A673 (cell line): ENCODE measurements at regions not wholly inside any gene's neighbourhood (a gene's known extent, or its start where the extent isn't known, plus 50 kb on each side); places are given as distances from the start of the nearest gene placed in this dataset.

Experiments
- EZH2 ChIP-seq: fragments of 200-600 bp; sonication (generic); IDR thresholded peaks from 2 replicates; pipeline ENCODE4 v1.6.1; 2017; ENCODE audit warnings: borderline replicate concordance, low read depth, mild to moderate bottlenecking, mixed read lengths, antibody characterized with exemption, low read length; ENCODE audit not compliant: poor library complexity, severe bottlenecking
- TF ChIP-seq, protein P1 (sequence below): fragments of 300-800, 200-600 bp; sonication (generic); conservative IDR thresholded peaks from 2 replicates; pipeline ENCODE4 v1.5.1; 2017; ENCODE audit warnings: low read depth, mild to moderate bottlenecking, antibody characterized with exemption, low read length, moderate library complexity, mixed read lengths

DNA sequence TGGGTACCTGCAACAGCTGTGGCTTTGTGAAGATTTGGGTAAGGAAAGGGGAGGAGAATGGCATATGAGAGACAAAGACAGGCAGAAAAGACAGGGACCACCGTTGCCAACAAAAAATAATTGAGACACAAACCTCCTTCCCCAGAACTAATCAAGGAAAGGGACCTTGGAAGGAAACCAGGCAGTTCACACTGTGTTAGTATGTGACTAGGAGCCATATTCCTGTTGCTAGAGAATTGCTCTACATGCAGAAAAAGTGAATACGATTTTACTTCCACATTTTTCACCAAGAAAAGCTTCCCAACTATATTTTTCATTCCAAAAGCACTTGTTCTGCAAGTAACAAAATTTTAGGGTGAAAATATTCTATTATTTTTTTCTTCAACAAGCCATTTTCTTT is 393.7 kb upstream of the ADAMTS9 start:
- TF ChIP-seq, protein P1, sequence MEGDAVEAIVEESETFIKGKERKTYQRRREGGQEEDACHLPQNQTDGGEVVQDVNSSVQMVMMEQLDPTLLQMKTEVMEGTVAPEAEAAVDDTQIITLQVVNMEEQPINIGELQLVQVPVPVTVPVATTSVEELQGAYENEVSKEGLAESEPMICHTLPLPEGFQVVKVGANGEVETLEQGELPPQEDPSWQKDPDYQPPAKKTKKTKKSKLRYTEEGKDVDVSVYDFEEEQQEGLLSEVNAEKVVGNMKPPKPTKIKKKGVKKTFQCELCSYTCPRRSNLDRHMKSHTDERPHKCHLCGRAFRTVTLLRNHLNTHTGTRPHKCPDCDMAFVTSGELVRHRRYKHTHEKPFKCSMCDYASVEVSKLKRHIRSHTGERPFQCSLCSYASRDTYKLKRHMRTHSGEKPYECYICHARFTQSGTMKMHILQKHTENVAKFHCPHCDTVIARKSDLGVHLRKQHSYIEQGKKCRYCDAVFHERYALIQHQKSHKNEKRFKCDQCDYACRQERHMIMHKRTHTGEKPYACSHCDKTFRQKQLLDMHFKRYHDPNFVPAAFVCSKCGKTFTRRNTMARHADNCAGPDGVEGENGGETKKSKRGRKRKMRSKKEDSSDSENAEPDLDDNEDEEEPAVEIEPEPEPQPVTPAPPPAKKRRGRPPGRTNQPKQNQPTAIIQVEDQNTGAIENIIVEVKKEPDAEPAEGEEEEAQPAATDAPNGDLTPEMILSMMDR, result no peak
- no peak for TF ChIP-seq EZH2
